ENCODE measurements at regions not wholly inside any gene's neighbourhood (a gene's known extent, or its start where the extent isn't known, plus 50 kb on each side); places are given as distances from the start of the nearest gene placed in this dataset.

- TF ChIP-seq CTCF (IDR thresholded peaks at IDR 0.05; ENCODE audit: insufficient read depth, low read length, severe bottlenecking): no peak
- Histone ChIP-seq H3K4me3 (ENCODE audit: low read depth, low read length) (no peak overlapping the region), H3K27me3 (ENCODE audit: control insufficient read depth, insufficient read depth, low read length) (no peaks in the 10 kb centered on the region), H3K36me3 (ENCODE audit: control insufficient read depth, insufficient read depth, low read length) (no peaks in the 10 kb centered on the region)
- FAIRE-seq (no peak), DNase-seq (ENCODE audit: low read depth) (no peak)
Observed at GRCh38 chr10:44312401-44312800, 72.5 kb downstream of the CXCL12 start.

- DNase-seq (ENCODE audit: low read depth) (no peak), FAIRE-seq (no peak)
- no peaks in the 10 kb centered on the region for H3K27me3 ChIP-seq (ENCODE audit: control insufficient read depth, insufficient read depth, low read length)
- no peaks in the 10 kb centered on the region for H3K36me3 ChIP-seq (ENCODE audit: control insufficient read depth, insufficient read depth, low read length)
- TF ChIP-seq CTCF (IDR thresholded peaks at IDR 0.05; ENCODE audit: insufficient read depth, low read length, severe bottlenecking): no peak
- no peak overlapping the region for H3K4me3 ChIP-seq (ENCODE audit: low read depth, low read length)
Observed at GRCh38 chr10:44311563-44312051, 73.3 kb downstream of the CXCL12 start.

- no peaks in the 10 kb centered on the region for H3K36me3 ChIP-seq (ENCODE audit: control insufficient read depth, insufficient read depth, low read length)
- peak; percentile 37 for TF ChIP-seq CTCF (IDR thresholded peaks at IDR 0.05; ENCODE audit: insufficient read depth, low read length, severe bottlenecking)
- DNase-seq (ENCODE audit: low read depth) (no peak), FAIRE-seq (no peak)
- no peaks in the 10 kb centered on the region for H3K27me3 ChIP-seq (ENCODE audit: control insufficient read depth, insufficient read depth, low read length)
- no peak overlapping the region for H3K4me3 ChIP-seq (ENCODE audit: low read depth, low read length)
Observed at GRCh38 chr10:44310762-44311562, 73.9 kb downstream of the CXCL12 start.

- Histone ChIP-seq H3K36me3 (ENCODE audit: control insufficient read depth, insufficient read depth, low read length) (no peaks in the 10 kb centered on the region), H3K4me3 (ENCODE audit: low read depth, low read length) (no peak overlapping the region), H3K27me3 (ENCODE audit: control insufficient read depth, insufficient read depth, low read length) (no peaks in the 10 kb centered on the region)
- no peak for TF ChIP-seq CTCF (IDR thresholded peaks at IDR 0.05; ENCODE audit: insufficient read depth, low read length, severe bottlenecking)
- FAIRE-seq: no peak
- no peak for DNase-seq (ENCODE audit: low read depth)
Observed at GRCh38 chr10:44309939-44310761, 74.7 kb downstream of the CXCL12 start.

- Histone ChIP-seq H3K27me3 (ENCODE audit: control insufficient read depth, insufficient read depth, low read length) (no peaks in the 10 kb centered on the region), H3K4me3 (ENCODE audit: low read depth, low read length) (no peak overlapping the region), H3K36me3 (ENCODE audit: control insufficient read depth, insufficient read depth, low read length) (no peaks in the 10 kb centered on the region)
- FAIRE-seq (no peak), DNase-seq (ENCODE audit: low read depth) (no peak)
- no peak for TF ChIP-seq CTCF (IDR thresholded peaks at IDR 0.05; ENCODE audit: insufficient read depth, low read length, severe bottlenecking)
Observed at GRCh38 chr10:44309361-44309760, 75.5 kb downstream of the CXCL12 start.

All from bronchial epithelial cell (primary cell).